ENCODE measurements at regions not wholly inside any gene's neighbourhood (a gene's known extent, or its start where the extent isn't known, plus 50 kb on each side); places are given as distances from the start of the nearest gene placed in this dataset.
"Not testable (repeated sequence)": the region's sequence is repeated elsewhere in the genome, so short reads cannot be mapped to it uniquely, and the experiment has no call there.

GRCh38 chr9:88872192-88872946 lies 118.9 kb upstream of the S1PR3 start:
- CTCF ChIA-PET, result no interaction called here
- no peak for TF ChIP-seq CTCF (IDR thresholded peaks at IDR 0.05; ENCODE audit: control extremely low read depth, extremely low read depth, low read depth, missing control alignments)

DNA sequence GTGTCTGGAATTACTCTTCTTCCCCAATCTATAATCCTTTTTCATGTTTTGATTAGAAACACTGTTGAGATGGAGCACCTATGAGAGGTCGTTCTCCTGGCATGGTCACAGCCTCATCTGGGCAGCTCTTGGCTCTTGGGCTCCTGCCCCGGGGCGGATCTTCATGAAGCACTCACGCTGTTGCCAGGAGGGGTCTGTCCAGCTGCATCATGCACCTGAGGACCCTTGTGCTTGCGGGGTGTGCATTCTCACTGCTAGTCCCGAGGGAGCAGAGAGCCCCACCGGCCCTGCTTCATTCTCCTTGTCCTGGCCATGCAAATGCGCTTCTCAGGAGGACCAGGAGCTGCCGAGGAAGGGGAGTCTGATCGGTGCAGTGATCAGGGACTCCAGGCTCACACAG lies 117.6 kb upstream of the S1PR3 start:
- no peak for DNase-seq (ENCODE audit: extremely low spot score)
- CTCF ChIA-PET, result no interaction called here
- POLR2A ChIA-PET, result no interaction called here
- TF ChIP-seq CTCF (IDR thresholded peaks at IDR 0.05; ENCODE audit: control extremely low read depth, extremely low read depth, low read depth, missing control alignments), result no peak

More at GRCh38 chr9:88872192-88872946, 118.9 kb upstream of the S1PR3 start:
- POLR2A ChIA-PET, result no interaction called here
- DNase-seq (ENCODE audit: extremely low spot score), result no peak

- CTCF ChIA-PET, result no interaction called here
- no peak for DNase-seq (ENCODE audit: extremely low spot score)
- TF ChIP-seq CTCF (IDR thresholded peaks at IDR 0.05; ENCODE audit: control extremely low read depth, extremely low read depth, low read depth, missing control alignments), result no peak
- POLR2A ChIA-PET, result no interaction called here
Observed at GRCh38 chr9:88874391-88874790, 116.9 kb upstream of the S1PR3 start.

DNA sequence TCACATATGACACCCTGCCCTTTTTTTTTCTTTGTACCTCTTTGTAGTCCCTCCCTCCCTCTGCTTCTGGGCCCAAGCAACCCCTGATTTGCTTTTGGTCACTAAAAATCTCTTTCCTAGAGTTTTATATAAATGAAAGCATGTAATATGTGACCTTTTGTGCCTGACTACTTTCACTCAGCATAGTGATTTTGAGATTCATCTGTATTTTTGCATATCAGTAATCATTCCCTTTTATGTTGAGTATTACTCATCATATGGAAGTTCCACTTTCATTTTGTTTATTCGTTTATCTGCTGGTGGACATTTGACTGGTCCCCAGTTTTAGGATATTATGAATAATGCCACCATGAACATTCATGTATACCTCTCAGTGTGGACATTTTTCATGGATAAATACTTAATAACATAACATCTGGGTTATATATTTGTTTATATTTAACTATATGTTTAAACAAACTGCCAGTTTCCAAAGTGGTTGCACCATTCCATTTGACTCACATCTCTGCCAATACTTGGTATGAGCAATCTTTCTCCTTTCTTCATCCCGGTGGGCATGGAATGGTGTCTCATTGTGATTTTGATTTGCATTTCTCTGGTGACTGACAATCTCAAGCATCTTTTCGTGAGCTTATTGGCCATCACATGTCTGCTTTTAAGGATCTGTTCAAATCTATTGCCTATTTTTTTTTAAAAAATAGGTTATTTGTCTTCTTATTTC lies 115.7 kb upstream of the S1PR3 start:
- CTCF ChIA-PET, result interaction anchor here (1.2 kb wide), 1 partner anchor 10 kb away, joined by 3 read pairs; no protein-coding TSS in a partner anchor
- POLR2A ChIA-PET, result no interaction called here
- no peak for TF ChIP-seq CTCF (IDR thresholded peaks at IDR 0.05; ENCODE audit: control extremely low read depth, extremely low read depth, low read depth, missing control alignments)
- DNase-seq (ENCODE audit: extremely low spot score), result no peak

- CTCF ChIA-PET, result no interaction called here
- DNase-seq (ENCODE audit: extremely low spot score), result no peak
- POLR2A ChIA-PET, result no interaction called here
- TF ChIP-seq CTCF (IDR thresholded peaks at IDR 0.05; ENCODE audit: control extremely low read depth, extremely low read depth, low read depth, missing control alignments), result no peak
Observed at GRCh38 chr9:88880199-88880598, 111.1 kb upstream of the S1PR3 start.

DNA sequence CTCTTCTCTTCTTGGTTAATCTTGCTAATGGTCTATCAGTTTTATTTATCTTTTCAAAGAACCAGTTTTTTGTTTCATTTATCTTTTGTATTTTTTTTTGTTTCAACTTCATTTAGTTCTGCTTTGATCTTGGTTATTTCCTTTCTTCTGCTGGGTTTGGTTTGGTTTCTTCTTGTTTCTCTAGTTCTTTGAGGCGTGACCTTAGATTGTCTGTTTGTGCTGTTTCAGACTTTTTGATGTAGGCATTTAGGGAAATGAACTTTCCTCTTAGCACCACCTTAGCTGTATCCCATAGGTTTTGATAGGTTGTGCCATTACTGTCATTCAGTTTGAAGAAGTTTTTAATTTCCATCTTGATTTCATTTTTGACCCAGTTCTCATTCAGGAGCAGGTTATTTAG lies 107.0 kb upstream of the S1PR3 start:
- POLR2A ChIA-PET; CTCF ChIA-PET; DNase-seq (ENCODE audit: extremely low spot score): not testable (repeated sequence)

DNA sequence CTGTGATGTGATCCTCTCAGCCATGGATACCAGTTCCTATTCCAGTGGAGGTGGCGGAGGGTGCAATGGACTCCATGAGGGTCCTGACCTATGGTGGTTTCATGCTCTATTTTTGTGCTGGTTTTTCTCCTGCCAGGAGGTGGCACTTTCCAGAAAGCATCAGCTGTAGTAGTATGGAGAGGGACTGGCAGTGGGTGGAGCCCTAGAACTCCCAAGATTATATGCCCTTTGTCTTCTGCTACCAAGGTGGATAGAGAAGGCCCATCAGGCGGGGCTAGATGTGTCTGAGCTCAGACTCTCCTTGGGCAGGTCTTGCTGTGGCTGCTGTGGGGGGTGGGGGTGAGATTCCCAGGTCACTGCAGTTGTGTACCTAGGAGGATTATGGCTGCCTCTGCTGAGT lies 104.5 kb upstream of the S1PR3 start:
- DNase-seq (ENCODE audit: extremely low spot score); POLR2A ChIA-PET; CTCF ChIA-PET: not testable (repeated sequence)

All from GM10248 (cell line).